ENCODE measurements at regions not wholly inside any gene's neighbourhood (a gene's known extent, or its start where the extent isn't known, plus 50 kb on each side); places are given as distances from the start of the nearest gene placed in this dataset.

- TF ChIP-seq CTCF (IDR thresholded peaks at IDR 0.05) (no peak), POLR2A (IDR thresholded peaks at IDR 0.05) (no peak)
These were observed 397.3 kb downstream of the SHISA9 start for GRCh38 chr16:13298666-13299065.
